ENCODE measurements at regions not wholly inside any gene's neighbourhood (a gene's known extent, or its start where the extent isn't known, plus 50 kb on each side); places are given as distances from the start of the nearest gene placed in this dataset.

GRCh38 chr4:96708766-96709165 is 868.9 kb downstream of the PDHA2 start:
- DNase-seq (ENCODE audit: low read depth in 1 of 2, low spot score in 1 of 2) = no peak
- no peak overlapping the region for H3K27ac ChIP-seq (replicated peaks)

GRCh38 chr4:96713271-96713850 is 873.5 kb downstream of the PDHA2 start:
- Histone ChIP-seq H3K27ac (replicated peaks) (no peak overlapping the region), H3K4me3 (replicated peaks; ENCODE audit: insufficient read depth, low read length) (no peak overlapping the region), H3K27me3 (ENCODE audit: insufficient read depth, poor library complexity, severe bottlenecking) (no peaks in the 10 kb centered on the region)
- DNase-seq (ENCODE audit: low read depth in 1 of 2, low spot score in 1 of 2) = no peak
- TF ChIP-seq POLR2AphosphoS5 (IDR thresholded peaks at IDR 0.05; ENCODE audit: low read depth) (no peak), REST (IDR thresholded peaks at IDR 0.05; ENCODE audit: insufficient replicate concordance, low read depth) (no peak), CTCF (IDR thresholded peaks at IDR 0.05; ENCODE audit: insufficient read depth, low read length) (no peak), GABPA (IDR thresholded peaks at IDR 0.05; ENCODE audit: low read depth) (no peak), SPI1 (IDR thresholded peaks at IDR 0.05; ENCODE audit: borderline replicate concordance, low read depth) (no peak)

More at GRCh38 chr4:96708766-96709165, 868.9 kb downstream of the PDHA2 start:
- no peak overlapping the region for H3K4me3 ChIP-seq (replicated peaks; ENCODE audit: insufficient read depth, low read length)
- TF ChIP-seq CTCF (IDR thresholded peaks at IDR 0.05; ENCODE audit: insufficient read depth, low read length) (no peak), SPI1 (IDR thresholded peaks at IDR 0.05; ENCODE audit: borderline replicate concordance, low read depth) (no peak), POLR2AphosphoS5 (IDR thresholded peaks at IDR 0.05; ENCODE audit: low read depth) (no peak), GABPA (IDR thresholded peaks at IDR 0.05; ENCODE audit: low read depth) (no peak), REST (IDR thresholded peaks at IDR 0.05; ENCODE audit: insufficient replicate concordance, low read depth) (no peak)
- H3K27me3 ChIP-seq (ENCODE audit: insufficient read depth, poor library complexity, severe bottlenecking) = no peaks in the 10 kb centered on the region

- no peak for DNase-seq (ENCODE audit: low read depth in 1 of 2, low spot score in 1 of 2)
- no peak for TF ChIP-seq POLR2AphosphoS5 (IDR thresholded peaks at IDR 0.05; ENCODE audit: low read depth)
- TF ChIP-seq SPI1 (IDR thresholded peaks at IDR 0.05; ENCODE audit: borderline replicate concordance, low read depth) = no peak
- Histone ChIP-seq H3K27me3 (ENCODE audit: insufficient read depth, poor library complexity, severe bottlenecking) (no peaks in the 10 kb centered on the region), H3K27ac (replicated peaks) (no peak overlapping the region), H3K4me3 (replicated peaks; ENCODE audit: insufficient read depth, low read length) (no peak overlapping the region)
Measured at GRCh38 chr4:96729641-96730040, 889.7 kb downstream of the PDHA2 start.

- no peak for DNase-seq (ENCODE audit: low read depth in 1 of 2, low spot score in 1 of 2)
- TF ChIP-seq SPI1 (IDR thresholded peaks at IDR 0.05; ENCODE audit: borderline replicate concordance, low read depth) = no peak
- no peak for TF ChIP-seq POLR2AphosphoS5 (IDR thresholded peaks at IDR 0.05; ENCODE audit: low read depth)
- TF ChIP-seq REST (IDR thresholded peaks at IDR 0.05; ENCODE audit: insufficient replicate concordance, low read depth) = no peak
- no peak for TF ChIP-seq GABPA (IDR thresholded peaks at IDR 0.05; ENCODE audit: low read depth)
- no peak overlapping the region for H3K4me3 ChIP-seq (replicated peaks; ENCODE audit: insufficient read depth, low read length)
Measured at GRCh38 chr4:96730432-96730831, 890.5 kb downstream of the PDHA2 start.

More at GRCh38 chr4:96730432-96730831, 890.5 kb downstream of the PDHA2 start:
- H3K27ac ChIP-seq (replicated peaks) = no peak overlapping the region
- H3K27me3 ChIP-seq (ENCODE audit: insufficient read depth, poor library complexity, severe bottlenecking) = no peaks in the 10 kb centered on the region

All from HL-60 (cell line).